PC-3 (cell line): ENCODE measurements at regions not wholly inside any gene's neighbourhood (a gene's known extent, or its start where the extent isn't known, plus 50 kb on each side); places are given as distances from the start of the nearest gene placed in this dataset.

Experiments
- CTCF ChIP-seq: fragments of 300-600 bp; sonication (generic); conservative IDR thresholded peaks from 2 replicates; pipeline ENCODE4 v1.5.1; 2017; ENCODE audit warnings: antibody characterized with exemption, low read depth, mild to moderate bottlenecking, low read length
- EZH2 ChIP-seq: fragments of 300-600 bp; sonication (generic); IDR thresholded peaks from one replicate; pipeline ENCODE4 v1.6.1; 2017; ENCODE audit warnings: antibody characterized with exemption, mild to moderate bottlenecking, low read length; ENCODE audit not compliant: unreplicated experiment
- EZH2phosphoT487 ChIP-seq: fragments of 300-600 bp; sonication (generic); IDR thresholded peaks from 2 replicates; pipeline ENCODE4 v1.6.1; 2018; ENCODE audit warnings: mild to moderate bottlenecking, antibody characterized with exemption, low read length, borderline replicate concordance

- TF ChIP-seq CTCF (no peak), EZH2 (no peak), EZH2phosphoT487 (no peak)
Observed at GRCh38 chr2:199660167-199660566, 190.8 kb downstream of the FTCDNL1 start.
